Endometrium (tissue), 2 donors: ENCODE measurements at regions not wholly inside any gene's neighbourhood (a gene's known extent, or its start where the extent isn't known, plus 50 kb on each side); places are given as distances from the start of the nearest gene placed in this dataset.

Source experiments
- FAIRE-seq: peaks from 2 replicates; lab custom pipeline; 2012; peaks lifted over from hg19 to GRCh38; lab: Jason Lieb, UNC
- donor health status: control.
- donor health status: control.

DNA sequence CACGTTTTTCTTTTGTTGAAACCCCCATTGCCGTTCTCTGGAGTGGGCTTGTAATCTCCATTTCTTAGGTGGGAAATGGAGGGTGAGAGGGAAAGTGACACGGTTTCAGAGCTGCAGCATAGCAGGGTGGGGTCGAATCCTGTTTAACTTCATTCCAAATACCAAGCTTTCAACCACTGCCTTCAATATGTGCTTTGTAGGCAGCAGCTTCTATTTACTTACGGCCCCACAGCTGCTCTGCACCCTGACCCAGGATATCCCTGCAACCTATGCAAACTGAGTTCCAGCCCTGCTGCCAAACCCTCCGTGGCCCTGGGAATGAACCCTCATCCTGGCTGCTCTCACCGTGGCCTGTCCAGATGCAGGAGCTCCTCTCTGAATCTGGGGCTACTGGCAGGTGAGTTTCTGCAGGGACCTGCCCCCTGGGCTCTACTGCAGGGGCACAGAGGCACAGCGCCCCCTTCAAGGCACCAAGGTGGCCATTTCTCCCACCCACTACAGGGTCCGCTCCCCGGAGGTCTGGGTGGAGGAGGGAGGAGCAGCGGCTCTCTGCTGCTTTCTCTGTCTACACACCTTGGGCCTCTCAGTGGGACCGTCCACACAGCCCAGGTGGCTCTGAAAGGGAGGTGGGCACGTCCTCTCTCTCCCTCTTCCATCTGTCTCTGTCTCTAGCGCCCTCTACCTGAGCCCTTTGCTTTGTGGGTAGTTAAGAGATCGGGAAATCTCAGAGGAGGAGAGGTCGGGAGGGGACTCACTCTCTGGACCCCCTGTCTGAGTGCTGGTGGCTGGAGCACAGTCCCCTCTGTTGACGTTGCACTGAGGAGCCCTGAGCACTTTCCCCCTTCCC, 279.1 kb downstream of the BRD1 start:
- no peak for FAIRE-seq

DNA sequence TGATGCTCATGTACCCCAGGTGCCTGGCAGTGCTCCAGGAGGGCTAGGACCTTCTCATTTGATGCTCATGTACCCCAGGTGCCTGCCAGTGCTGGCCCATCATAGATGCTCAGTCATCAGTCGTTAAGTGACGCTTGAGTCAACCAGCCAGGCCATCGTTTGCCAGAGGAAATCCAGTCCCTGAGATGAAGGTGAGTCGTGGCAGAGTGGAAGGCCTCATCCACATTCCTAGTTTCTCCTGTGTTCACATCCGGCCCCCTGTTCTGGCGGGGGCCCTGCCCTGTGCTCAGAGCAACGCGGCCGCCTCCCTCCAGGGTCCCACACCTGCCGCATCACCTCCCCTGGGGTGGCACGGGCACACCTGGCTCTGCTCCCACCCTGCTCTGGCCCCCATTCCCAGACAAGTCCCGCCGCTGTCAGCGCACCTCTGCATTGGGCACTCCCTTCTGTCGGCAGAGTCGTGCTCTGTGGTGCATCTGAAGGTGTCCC, 279.9 kb downstream of the BRD1 start:
- FAIRE-seq = no peak

DNA sequence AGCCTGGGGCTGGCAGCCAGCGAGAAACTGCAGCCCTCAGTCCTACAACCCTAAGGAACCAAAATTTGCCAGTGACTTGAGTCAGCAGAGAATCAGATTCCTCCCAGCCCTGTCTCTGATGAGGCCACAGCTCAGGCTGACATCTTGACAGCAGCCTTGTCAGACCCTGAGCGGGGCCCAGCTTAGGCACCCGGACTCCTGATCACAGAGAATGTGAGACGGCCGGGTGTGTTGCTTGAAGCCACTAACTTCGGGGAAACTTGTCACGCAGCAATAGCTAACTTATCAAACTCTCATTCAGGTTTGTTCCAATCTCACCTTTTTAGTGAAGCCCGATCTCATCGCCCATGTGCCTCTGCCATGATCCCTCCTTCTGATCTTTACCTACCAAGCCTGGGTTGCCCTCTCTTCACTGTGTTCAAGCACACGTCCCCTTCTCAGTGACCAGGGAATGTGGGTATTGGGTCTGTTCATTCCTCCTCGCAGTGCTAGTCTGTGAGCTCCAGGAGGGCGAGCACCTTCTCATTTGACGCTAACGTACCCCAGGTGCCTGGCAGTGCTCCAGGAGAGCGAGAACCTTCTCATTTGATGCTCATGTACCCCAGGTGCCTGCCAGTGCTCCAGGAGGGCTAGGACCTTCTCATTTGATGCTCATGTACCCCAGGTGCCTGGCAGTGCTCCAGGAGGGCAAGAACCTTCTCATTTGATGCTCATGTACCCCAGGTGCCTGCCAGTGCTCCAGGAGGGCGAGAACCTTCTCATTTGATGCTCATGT, 280.7 kb downstream of the BRD1 start:
- FAIRE-seq = no peak

DNA sequence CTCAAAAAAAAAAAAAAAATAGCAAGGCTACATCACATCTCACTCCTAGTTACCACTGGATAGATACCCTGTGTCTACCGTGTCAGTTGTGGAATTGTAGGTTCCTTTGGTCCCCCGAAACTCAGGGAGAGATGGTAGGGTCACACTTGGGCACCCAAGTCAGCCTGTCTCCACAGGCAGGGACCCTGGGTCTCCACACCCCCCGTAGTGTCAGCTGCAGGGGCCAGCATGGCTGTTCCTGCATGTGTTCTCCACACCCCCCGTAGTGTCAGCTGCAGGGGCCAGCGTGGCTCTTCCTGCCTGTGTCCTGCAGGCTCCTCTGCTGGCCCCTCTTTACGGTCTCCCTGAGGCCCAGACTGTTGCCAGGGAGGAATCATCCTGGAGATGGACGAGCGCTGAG, 282.1 kb downstream of the BRD1 start:
- FAIRE-seq = no peak

DNA sequence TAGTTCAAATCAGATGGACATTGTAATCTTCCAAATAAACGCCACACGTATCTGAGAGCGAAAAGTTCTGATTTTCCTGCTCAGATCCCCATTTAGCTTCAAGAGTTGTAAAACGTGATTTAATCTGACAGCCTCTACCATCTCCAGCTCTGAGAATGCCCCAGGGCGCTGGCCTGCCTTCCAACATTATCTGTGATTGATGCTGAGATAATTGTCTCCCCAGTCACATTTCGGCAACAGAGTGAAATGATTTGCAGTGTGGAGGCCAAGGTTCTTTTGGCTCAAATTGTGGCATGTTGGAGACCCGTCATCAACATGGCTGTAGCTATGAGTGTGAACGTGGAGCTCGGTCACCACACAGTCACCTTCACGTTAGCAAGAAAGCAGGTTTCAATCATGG, 283.4 kb downstream of the BRD1 start:
- FAIRE-seq = no peak

DNA sequence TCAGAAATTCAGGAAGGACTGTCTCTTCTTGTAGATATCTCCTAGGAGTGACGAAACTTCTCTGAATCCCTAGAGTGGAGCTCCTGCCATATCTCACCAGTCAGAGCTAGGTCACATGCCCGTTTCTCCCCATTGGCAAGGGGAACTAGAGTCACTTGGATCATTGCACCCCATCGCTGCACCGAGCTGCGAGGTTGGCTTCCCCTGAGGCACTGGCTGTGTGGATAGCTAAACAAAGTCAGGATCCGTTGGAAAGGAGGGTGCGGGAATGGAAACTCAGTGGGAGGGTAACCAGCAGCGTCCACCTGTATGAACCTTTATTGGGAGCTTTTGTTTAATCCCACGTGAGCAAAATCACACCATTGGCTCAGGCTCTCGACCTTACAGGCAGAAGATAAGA, 283.8 kb downstream of the BRD1 start:
- no peak for FAIRE-seq

DNA sequence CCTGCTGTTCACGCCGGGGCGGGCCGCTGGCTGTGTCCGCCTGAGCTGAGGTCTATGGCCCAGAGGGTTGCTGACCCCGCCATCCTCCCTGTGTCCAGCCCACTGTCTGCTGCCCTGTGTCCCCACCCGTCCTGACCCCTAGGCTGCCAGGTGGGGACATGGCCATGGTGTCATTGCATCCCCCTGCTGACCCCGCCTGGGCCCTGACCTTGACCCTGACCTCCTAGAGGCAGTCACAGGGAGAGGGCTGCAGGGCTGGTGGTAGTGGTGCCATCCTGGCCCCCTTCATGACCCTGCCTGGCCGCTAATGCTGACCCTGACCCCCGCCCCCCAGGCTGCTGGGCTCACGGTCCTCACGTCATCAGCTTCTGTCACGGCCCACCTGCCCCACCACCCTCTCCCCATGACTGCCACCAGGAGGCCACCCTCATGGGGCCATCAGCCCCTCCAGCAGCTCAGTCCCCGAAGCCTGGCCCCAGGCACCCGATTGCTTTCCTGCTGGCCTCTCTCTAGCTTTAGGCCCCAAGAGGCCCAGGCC, 285.9 kb downstream of the BRD1 start:
- no peak for FAIRE-seq

DNA sequence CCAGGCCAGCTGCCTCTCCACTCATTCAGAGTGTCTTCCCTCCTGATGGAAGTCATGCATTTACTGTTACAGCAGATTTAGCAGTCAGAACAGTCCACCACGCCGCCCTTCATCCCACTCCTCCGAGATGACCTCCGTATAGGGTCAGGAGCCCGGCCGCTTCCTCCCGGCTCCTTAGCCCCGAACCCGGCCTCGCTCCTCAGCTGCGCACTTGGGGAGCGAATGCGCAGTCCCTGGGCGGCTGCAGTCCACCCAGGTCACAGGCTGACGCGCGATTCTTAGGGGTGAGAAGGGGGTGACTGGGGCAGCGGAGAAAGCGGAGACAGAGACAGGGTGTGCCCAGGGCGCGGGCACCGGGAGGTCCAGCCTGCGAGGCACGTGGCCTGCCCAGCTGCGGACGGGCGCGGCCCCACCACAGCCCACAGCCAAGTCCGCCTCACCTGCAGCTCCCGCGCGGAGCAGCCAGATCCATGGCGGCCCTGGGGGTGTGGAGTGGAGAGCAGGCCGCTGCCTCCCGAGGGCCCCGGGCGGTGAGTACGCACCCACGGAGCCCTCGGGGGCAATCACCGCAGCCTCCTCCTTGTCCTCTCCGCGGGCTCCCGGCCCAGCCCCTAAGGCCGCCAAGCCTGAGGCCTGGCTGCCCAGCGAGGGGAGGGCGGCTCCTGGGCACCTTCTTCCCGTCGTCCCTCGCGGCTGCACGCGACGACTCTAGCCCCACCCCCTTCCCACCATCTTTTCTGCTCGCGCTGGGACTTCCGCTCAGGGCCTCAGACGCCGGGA, 286.6 kb downstream of the BRD1 start:
- FAIRE-seq = no peak

DNA sequence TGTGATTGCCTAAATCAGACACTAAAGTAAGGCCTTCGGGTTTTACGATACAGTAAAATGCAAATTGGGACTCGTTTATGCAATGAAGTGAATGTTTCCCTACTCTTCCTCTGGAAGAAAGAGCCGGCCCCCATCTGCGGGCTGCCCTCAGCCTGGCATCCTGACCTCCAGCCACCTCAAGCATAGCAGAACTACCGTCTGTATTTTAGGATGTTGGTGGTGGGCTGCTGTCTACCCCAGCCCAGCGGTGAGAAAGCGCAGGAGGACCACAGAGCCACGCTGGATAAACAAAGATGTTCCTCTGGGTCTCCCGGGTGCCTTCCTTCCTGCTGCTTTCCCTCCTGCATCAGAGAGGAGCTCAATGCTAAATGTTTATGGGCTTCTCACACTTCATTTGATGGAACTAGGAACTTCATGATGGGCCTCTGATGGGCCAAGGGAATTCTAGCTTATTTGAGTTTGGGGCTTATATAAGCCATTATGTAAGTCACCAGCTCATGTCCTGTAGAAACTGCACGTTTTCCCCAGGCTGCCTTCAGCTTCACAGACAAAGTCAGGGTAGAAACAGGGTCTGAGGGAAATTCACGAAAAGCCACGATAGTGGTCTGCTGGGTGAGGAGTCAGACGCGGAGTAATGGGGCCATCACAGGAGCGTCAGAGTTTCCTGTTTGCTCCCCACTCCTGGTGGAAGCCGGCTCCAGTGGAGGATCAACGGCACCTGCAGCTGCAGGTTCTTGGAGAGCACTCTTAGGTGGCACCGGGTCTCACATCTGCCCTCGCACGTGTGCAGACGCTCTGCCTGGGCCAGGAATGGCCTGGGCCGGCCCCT, 287.4 kb downstream of the BRD1 start:
- no peak for FAIRE-seq

DNA sequence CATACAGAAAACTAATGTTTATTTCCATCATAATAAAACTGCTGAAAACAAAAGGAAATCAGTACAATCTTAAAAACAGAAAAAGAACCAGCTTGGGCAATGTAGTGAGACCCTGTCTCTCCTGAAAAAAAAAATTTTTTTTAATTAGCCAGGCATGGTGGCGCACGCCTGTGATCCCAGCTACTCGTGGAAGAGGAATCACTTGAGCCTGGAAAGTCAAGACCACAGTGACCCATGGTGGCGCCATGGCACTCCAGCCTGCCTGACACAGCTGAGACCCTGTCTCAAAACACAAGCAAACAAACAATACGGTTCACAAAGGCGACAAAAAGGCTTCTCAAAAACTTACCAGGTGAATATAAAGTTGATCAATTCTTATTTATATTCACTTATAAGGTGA, 289.7 kb downstream of the BRD1 start:
- FAIRE-seq = no peak

DNA sequence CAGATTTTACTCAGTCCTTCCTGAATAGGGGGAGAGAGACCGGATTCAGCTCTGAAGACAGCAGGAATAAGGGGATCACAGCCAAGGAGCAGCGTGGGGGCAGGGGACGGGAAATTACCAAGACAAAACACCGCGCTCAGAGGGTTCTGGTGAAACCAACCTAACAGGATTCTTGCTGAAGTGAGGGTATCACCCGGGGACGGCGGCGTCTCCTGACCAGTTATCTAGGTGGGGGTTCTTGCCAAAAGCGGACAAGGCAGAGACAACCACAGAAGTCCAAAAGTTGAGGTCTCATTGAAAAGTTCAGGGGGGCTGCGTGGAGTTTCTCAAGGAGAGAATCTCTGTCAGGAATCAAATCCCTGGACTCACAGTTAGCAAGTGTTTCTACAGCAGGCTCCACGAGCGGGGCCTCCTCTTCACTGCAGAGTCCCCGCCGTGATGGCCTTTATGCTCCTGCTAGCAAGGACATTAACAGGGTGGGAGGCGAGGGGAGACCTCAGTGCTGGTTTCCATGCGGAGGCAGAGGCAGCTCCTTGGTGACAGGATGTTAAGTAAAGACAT, 291.0 kb downstream of the BRD1 start:
- no peak for FAIRE-seq

DNA sequence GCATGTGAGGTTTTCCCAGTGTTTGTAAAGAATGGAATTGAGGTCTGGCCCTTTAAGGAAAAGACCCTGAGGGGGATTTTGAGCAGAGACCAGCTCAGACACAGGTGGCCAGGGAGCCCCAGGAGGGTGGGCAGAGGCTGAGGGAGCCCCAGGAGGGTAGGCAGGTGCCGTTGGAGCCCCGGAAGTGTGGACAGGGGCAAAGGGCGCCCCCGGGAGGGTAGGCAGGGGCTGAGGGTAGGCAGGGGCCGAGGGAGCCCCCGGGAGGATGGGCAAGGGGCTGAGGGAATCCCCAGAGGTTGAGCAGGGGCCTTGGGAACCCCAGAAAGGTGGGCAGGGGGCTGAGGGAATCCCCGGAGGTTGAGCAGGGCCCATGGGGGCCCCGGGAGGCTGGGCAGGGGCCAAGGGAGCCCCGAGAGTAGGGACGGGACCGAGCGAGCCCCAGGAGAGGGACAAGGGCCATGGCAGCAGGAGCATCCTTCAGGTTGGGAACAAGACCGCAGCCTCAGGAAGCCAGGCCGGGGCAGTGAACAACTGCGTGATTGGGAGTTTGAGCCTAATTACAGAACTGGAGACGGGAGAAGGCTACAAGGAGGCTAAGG, 292.0 kb downstream of the BRD1 start:
- no peak for FAIRE-seq

DNA sequence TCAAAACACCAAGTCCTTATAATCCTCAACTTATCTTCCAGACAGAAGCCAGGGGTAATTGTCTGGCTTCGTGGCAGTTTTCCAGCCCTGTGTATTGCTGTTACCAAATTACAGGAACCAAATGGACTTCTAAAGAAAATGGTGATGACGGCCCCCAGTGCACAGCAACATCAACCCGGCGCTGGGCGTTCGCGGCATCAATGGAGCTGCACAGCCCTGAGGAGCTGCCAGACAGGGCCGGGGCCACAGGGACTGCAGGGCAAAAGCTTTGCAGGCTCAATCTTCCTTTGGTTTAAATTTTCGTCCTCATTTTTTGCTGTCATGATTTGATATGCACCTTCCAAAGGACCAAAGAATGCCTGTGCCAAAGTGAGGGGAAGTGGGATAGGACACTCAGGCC, 292.5 kb downstream of the BRD1 start:
- no peak for FAIRE-seq

DNA sequence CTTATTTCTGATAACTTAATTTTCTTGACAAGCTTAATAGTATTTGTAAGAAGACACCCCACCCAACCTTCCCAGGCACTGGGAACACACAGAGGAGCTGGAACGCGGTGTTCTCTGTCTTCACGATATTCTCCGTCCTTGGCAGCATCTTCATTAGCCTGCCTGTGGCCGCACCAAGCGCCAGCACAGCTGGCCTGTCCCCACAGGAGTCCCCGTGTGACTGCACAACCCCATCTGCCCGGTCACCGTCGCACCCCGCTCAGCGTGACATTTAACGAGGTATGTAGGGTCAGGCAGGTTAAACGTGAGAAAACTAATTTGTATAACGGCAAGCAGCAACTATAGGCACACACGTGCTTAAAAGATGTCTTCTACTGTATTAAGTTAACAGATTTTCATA, 293.3 kb downstream of the BRD1 start:
- no peak for FAIRE-seq

DNA sequence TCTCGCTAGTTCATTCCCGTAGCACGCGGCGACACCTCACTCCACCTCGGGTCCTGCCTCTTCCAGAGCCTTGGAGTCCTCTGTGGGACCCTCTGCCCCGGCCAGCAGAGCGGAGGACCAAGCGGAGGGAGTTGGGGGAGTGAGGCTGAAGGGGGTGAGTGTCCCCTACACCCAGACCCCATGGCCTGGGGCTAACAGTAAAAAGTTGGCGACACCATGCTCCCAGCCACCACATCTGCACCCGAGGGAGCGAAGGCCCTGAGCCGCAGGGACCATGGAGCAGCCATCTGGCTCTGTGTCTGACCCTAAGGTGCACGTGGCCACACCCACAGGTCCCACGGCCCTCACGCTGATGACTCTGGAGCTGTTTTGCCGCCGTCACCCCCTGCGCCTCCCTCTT, 293.8 kb downstream of the BRD1 start:
- no peak for FAIRE-seq

DNA sequence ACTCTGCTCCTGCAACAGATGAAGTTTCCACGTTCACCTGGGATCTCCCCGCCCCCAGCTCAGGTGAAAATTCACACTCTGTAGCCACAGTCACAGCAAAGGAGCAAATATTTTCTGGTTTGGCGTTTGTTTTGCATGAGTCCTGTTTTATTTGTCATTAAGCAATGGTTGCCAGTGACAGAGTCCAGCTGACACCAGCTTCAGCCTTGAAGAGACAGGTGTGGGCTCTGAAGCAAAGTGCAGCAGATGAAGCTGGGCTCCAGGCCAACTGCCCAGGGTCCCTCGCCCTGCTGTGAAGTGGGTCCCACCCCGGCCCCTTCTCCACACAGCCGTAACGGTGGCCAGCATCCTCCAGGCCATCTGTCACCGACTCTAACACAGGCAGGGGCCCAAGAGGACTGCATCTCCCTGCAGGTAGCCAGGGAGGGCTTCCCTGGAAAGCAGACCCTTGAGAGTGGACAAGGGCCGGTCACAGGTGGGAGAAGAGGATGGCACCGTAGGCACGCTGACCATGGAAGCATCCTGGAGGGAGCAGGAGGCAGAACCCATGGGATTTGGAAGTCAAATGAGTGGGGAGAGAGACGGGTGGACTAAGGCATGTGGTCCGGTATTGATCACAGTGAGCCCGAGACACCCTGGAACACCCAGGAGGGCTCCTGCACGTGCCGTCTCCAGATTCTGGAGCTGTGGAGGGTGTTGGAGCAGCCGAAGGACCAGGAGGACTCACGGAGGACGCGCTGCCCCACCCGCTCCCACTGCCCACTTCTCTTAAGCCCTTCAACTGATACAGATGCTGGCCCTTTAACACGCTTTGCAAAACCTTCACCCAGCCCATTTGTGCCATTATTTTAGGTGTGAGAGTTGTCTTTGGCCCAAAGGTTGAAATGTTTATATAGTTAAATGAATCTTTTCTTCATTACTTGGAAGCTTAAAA, 294.5 kb downstream of the BRD1 start:
- FAIRE-seq = no peak

DNA sequence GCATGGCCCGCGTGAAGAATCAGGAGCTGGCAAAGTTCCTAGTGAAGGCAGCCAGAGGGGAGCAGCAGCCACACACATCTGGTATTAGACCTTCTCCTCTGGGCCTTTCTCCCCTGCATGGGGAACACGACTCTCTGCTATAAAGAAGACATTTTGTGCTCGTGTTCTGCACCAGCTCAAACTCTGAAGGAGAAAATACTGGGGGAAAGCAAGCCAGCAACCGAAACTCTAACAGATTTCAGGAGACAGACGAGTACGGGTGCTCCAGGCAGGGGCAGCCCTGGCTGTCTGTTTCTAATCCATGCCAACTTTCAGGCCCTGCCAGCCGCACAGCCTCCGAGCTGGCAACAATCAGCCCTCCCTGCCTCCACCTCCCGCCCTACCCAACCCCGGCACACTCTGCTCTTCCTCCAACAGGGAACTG, 296.3 kb downstream of the BRD1 start:
- no peak for FAIRE-seq

DNA sequence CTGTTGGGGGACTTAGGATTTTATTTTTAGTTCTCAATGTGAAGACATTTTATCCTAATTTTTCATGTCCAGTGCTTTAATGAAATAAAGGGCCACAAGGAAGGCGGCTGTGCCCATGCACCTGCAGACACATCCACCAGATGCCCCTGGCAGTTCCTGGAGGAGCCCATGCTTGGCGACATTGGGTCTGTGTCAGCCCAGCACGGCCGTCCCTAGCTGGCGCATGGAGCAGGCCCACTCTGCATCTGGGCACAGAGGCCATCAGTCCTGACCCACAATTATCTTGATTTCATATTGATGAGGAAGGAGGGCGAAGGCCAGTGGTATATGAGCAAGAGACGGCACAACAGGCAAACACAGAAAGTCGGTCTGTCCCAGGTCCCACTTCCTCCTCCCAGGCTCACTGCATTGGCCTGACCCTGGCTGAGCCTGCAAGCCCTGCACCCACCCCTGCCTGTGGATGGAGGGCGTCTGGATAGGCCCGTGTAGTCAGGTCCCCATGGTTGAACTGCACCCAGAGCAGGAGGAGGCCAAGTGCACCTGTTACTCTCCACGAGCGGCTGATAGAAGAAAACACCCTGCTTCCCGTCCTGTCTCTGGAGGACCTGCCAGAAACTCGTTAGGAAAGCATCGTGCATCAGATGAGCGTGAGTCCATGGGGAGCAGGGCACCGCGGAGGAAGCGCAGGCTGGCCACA, 296.9 kb downstream of the BRD1 start:
- no peak for FAIRE-seq

DNA sequence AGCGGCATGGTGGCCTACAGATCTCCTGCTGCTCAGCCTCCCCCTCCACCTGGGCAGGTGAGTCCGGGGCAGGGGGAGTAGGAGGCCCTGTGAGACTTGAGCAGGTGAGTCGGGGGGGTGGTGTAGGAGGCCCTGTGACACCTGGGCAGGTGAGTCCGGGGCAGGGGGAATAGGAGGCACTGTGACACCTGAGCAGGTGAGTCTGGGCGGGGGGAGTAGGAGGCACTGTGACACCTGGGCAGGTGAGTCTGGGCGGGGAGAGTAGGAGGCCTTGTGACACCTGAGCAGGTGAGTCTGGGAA, 299.3 kb downstream of the BRD1 start:
- no peak for FAIRE-seq
